Gastroesophageal sphincter (tissue), 4 donors: ENCODE measurements at regions not wholly inside any gene's neighbourhood (a gene's known extent, or its start where the extent isn't known, plus 50 kb on each side); places are given as distances from the start of the nearest gene placed in this dataset.

Source experiments
- ATAC-seq: fragments of 150-250 bp; one replicate; pipeline ENCODE4 v1.9.1; 2016; ENCODE audit warnings: mild to moderate bottlenecking, moderate library complexity
- H3K27ac ChIP-seq, 4 donors: fragments of 200-600 bp; sonication (generic) in 3 of 4; 1 replicate in 3 of 4; 2 replicates in 1 of 4; pipeline ENCODE4 v1.5.1; 2016 to 2019
- H3K27me3 ChIP-seq: fragments of 200-600 bp; sonication (generic); one replicate; pipeline ENCODE4 v1.5.1; 2019
- H3K36me3 ChIP-seq, 2 donors: fragments of 200-600 bp; sonication (generic); one replicate each; pipeline ENCODE4 v1.5.1; 2019; ENCODE audit warnings: control low read depth in 1 of 2
- H3K4me1 ChIP-seq, 3 donors: fragments of 200-600 bp; sonication (generic); 1 replicate in 2 of 3; 2 replicates in 1 of 3; pipeline ENCODE4 v1.5.1; 2016 to 2019; ENCODE audit warnings: control low read depth in 2 of 3
- H3K4me3 ChIP-seq, 2 donors: fragments of 200-600 bp; sonication (generic); one replicate each; pipeline ENCODE4 v1.5.1; 2019; ENCODE audit warnings: mild to moderate bottlenecking in 1 of 2, moderate library complexity in 1 of 2
- H3K9me3 ChIP-seq, 3 donors: fragments of 200-600 bp; sonication (generic); one replicate each; pipeline ENCODE4 v1.5.1; 2017 to 2019; ENCODE audit warnings: control low read depth in 2 of 3
- EP300 ChIP-seq: sonication (generic); formaldehyde crosslinking; IDR thresholded peaks from one replicate; pipeline ENCODE4 v1.6.1; 2017; ENCODE audit warnings: antibody characterized with exemption, mild to moderate bottlenecking
- POLR2A ChIP-seq, 2 donors: fragments of 450-650 bp; IDR thresholded peaks; one replicate each; pipeline ENCODE4 v1.6.1; 2017; ENCODE audit warnings: antibody characterized with exemption in 2 of 2, mild to moderate bottlenecking in 2 of 2, moderate library complexity in 1 of 2
- POLR2AphosphoS5 ChIP-seq: sonication (generic); formaldehyde crosslinking; IDR thresholded peaks from one replicate; pipeline ENCODE4 v1.6.1; 2017; ENCODE audit warnings: antibody characterized with exemption
- WGBS, 2 donors: methylation state at CpG; one replicate each; pipeline ENCODE4 v1.1.5; 2018; ENCODE audit warnings: low coverage in 1 of 2; 5-methylcytosine and 5-hydroxymethylcytosine counted together
- TF ChIP-seq, protein P1 (sequence below), 4 experiments: fragments of 200-600 bp in 2 of 4; fragments of 450-650 bp in 2 of 4; sonication (generic) in 1 of 4; IDR thresholded peaks; one replicate each; pipeline ENCODE4 v1.5.1; 2017 to 2019; ENCODE audit warnings: antibody characterized with exemption in 4 of 4, mild to moderate bottlenecking in 2 of 4, moderate library complexity in 2 of 4

DNA sequence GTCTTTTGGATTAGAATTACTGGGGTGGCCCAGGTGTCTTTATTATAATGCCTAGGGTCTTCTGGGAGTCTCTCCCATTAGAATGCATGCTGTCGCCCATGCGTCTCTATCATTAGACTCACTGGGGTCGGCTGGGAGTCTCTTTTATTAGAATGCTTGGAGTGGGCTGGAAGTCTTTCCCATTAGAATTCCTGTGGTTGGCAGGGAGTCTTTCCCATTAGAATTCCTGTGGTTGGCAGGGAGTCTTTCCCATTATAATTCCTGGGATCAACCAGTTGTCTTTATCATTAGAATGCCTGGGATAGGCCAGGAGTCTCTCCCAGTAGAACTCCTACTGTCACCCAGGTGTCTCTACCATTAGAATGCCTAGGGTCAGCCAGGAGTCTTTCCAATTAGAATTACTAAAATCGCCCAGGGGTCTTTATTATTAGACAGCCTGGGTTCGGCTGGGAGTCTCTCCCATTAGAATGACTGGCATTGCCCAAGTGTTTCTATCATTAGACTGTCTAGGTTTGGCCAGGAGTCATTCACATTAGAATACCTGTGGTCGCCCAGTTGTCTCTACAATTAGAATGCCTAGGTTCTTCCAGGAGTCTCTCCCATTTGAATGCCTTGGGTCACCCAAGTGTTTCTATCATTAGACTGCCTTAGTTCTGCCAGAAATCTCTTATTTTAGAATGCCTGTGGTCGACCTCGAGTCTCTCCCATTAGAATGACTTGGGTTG lies 1558.5 kb downstream of the UQCRFS1 start:
- H3K27ac ChIP-seq, result no peak overlapping the region
- TF ChIP-seq POLR2AphosphoS5 (no peak), EP300 (no peak), POLR2A (IDR thresholded peaks at IDR 0.05) (no peak)
- TF ChIP-seq, protein P1, sequence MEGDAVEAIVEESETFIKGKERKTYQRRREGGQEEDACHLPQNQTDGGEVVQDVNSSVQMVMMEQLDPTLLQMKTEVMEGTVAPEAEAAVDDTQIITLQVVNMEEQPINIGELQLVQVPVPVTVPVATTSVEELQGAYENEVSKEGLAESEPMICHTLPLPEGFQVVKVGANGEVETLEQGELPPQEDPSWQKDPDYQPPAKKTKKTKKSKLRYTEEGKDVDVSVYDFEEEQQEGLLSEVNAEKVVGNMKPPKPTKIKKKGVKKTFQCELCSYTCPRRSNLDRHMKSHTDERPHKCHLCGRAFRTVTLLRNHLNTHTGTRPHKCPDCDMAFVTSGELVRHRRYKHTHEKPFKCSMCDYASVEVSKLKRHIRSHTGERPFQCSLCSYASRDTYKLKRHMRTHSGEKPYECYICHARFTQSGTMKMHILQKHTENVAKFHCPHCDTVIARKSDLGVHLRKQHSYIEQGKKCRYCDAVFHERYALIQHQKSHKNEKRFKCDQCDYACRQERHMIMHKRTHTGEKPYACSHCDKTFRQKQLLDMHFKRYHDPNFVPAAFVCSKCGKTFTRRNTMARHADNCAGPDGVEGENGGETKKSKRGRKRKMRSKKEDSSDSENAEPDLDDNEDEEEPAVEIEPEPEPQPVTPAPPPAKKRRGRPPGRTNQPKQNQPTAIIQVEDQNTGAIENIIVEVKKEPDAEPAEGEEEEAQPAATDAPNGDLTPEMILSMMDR (IDR thresholded peaks at IDR 0.05), result no peak
- H3K36me3 ChIP-seq, result no peaks in the 10 kb centered on the region
- 48 to 59% methylated on average over 4 to 6 of the region's 8 CpGs for WGBS, 2 donors
- no peak for ATAC-seq
- H3K4me3 ChIP-seq, result no peak overlapping the region
- no peaks in the 10 kb centered on the region for H3K4me1 ChIP-seq
- no peaks in the 10 kb centered on the region for H3K27me3 ChIP-seq
- H3K9me3 ChIP-seq, result peaks cover 0 to 65% (median 0%) of the 10 kb centered on the region in 3 donors

DNA sequence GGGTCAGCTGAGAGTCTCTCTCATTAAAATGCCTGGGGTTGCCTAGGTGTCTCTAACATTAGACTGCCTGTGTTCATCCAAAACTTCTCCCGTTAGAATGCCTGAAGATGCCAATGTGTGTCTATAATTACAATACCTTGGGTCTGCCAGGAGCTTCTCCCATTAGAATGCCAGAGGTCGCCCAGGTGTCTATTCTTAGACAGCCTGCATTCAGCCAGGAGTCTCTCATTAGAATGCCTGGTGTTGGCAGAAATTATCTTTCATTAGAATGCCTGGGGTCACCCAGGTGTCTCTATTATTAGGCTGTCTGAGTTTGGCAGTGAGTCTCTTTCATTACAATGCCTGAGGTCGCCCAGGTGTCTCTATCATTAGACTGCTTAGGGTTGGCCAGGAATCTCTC lies 1560.2 kb downstream of the UQCRFS1 start:
- Histone ChIP-seq H3K4me3 (no peak overlapping the region), H3K4me1 (no peaks in the 10 kb centered on the region), H3K9me3 (peaks cover 0 to 50% (median 0%) of the 10 kb centered on the region in 3 donors), H3K27me3 (no peaks in the 10 kb centered on the region), H3K27ac (no peak overlapping the region), H3K36me3 (no peaks in the 10 kb centered on the region)
- TF ChIP-seq POLR2A (IDR thresholded peaks at IDR 0.05) (no peak), POLR2AphosphoS5 (no peak), EP300 (no peak)
- TF ChIP-seq, protein P1 (IDR thresholded peaks at IDR 0.05), result no peak
- WGBS, 2 donors, result 57% methylated on average over 2 of the region's 3 CpGs; no CpG with 5 or more reads in 1 of the 2 donors
- no peak for ATAC-seq

DNA sequence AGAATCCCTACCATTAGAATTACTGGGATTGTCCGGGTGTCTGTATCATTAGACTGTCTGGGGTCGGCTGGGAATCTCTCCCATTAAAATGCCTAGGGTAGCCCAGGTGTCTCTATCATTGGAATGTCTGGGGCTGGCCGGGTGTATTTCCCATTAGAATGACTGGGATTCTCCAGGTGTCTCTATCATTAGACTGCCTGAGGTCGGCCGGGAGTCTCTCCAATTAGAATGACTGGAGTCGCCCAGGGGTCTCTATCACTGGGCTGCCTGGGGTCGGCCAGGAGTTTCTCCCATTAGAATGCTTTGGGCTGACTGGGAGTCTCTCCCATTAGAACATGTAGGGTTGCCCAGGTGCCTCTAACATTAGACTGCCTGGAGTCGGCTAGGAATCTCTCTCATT lies 1560.7 kb downstream of the UQCRFS1 start:
- H3K36me3 ChIP-seq, result no peaks in the 10 kb centered on the region
- 100% methylated on average over 1 of the region's 8 CpGs; no CpG with 5 or more reads in 1 of the 2 donors for WGBS, 2 donors
- H3K27me3 ChIP-seq, result no peaks in the 10 kb centered on the region
- peaks cover 0 to 45% (median 0%) of the 10 kb centered on the region in 3 donors for H3K9me3 ChIP-seq
- no peak overlapping the region for H3K4me3 ChIP-seq
- TF ChIP-seq, protein P1 (IDR thresholded peaks at IDR 0.05), result no peak
- TF ChIP-seq EP300, result no peak
- TF ChIP-seq POLR2AphosphoS5, result no peak
- H3K27ac ChIP-seq, result no peak overlapping the region
- ATAC-seq, result no peak
- no peaks in the 10 kb centered on the region for H3K4me1 ChIP-seq

DNA sequence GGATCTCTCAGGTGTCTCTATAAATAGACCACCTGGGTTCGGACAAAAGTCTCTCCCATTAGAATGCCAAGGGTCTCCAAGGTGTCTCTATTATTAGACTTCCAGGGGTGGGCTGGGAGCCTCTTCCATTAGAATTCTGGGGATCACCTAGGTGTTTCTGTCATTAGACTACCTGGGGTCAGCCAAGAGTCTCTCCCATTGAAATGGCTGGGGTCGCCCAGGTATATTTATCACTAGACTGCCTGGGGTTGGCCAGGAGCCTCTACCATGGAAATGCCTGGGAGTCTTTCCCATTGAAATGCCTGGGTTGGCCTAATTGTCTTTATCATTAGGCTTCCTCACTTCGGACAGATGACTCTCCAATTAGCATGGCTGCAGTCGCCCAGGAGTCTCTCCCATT lies 1565.5 kb downstream of the UQCRFS1 start:
- TF ChIP-seq, protein P1 (IDR thresholded peaks at IDR 0.05), result no peak
- TF ChIP-seq EP300 (no peak), POLR2A (IDR thresholded peaks at IDR 0.05) (no peak), POLR2AphosphoS5 (no peak)
- ATAC-seq, result no peak
- 50 to 62% methylated on average over 2 of the region's 4 CpGs for WGBS, 2 donors

DNA sequence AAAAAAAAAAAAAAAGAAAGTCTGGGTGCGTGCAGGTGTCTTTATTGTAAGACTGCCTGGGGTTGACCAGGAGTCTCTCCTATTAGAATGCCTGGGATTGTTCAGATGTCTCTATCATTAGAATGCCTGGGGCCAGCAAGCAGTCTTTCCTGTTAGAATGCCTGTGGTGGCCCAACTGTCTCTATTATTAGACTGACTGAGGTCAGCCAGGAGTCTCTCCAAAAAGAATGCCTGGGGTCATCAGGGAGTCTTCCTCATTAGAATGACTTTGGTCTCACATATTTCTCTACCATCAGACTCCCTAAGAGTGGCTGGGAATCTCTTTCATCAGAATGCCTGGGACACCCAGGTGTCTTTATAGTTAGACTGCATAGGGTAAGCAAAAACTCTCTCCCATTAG lies 1577.5 kb downstream of the UQCRFS1 start:
- H3K27me3 ChIP-seq, result no peaks in the 10 kb centered on the region
- TF ChIP-seq POLR2AphosphoS5 (no peak), EP300 (no peak), POLR2A (IDR thresholded peaks at IDR 0.05) (no peak)
- TF ChIP-seq, protein P1 (IDR thresholded peaks at IDR 0.05), result no peak
- no peaks in the 10 kb centered on the region for H3K4me1 ChIP-seq
- no peaks in the 10 kb centered on the region for H3K36me3 ChIP-seq
- no peak for ATAC-seq
- H3K9me3 ChIP-seq, result peaks cover 0 to 62% (median 0%) of the 10 kb centered on the region in 3 donors
- 100% methylated on average over 1 of the region's 1 CpG; no CpG with 5 or more reads in 1 of the 2 donors for WGBS, 2 donors
- H3K4me3 ChIP-seq, result no peak overlapping the region
- H3K27ac ChIP-seq, result no peak overlapping the region

More for the DNA sequence above, 1565.5 kb downstream of the UQCRFS1 start:
- Histone ChIP-seq H3K9me3 (peaks cover 0 to 16% (median 0%) of the 10 kb centered on the region in 3 donors), H3K27ac (no peak overlapping the region), H3K4me3 (no peak overlapping the region), H3K27me3 (peaks cover 8% of the 10 kb centered on the region), H3K4me1 (no peaks in the 10 kb centered on the region), H3K36me3 (no peaks in the 10 kb centered on the region)
